Heart left ventricle (tissue), 13 donors: ENCODE measurements at regions not wholly inside any gene's neighbourhood (a gene's known extent, or its start where the extent isn't known, plus 50 kb on each side); places are given as distances from the start of the nearest gene placed in this dataset.

Experiments used
- CTCF ChIP-seq, 12 donors: fragments of 200-600 bp; sonication (generic) in 4 of 12; IDR thresholded peaks; one replicate each; pipeline versions ENCODE4 v1.5.0 to v1.8.0; 2018 to 2022; ENCODE audit warnings: antibody characterized with exemption in 12 of 12, mild to moderate bottlenecking in 5 of 12
- POLR2A ChIP-seq, 2 donors: fragments of 450-650 bp; IDR thresholded peaks; one replicate each; pipeline ENCODE4 v1.6.1; 2017; ENCODE audit warnings: antibody characterized with exemption in 2 of 2, mild to moderate bottlenecking in 2 of 2, moderate library complexity in 2 of 2
- donor health status: ischemic (EF 13 %, LVEDD 7.1; RV severe dilation, severe dysfunction).
- donor health status: DM: no; HTN: yes; CAD: no.
- donor health status: DM: no; HTN: no; CAD: no.
- donor health status: ischemic (EF 25% LVEDD 6.9; RV normal size, moderate dysfunction).
- donor health status: ischemic (EF 25% LVEDD 5.7; RV mildly dilated, moderate dysfunction).
- donor health status: ischemic (EF 35%, LVEDD 5.7; RV mildly dilated, moderate dysfunction).
- donor health status: nonischemic (EF 11% LVEDD 7.7; RV severe dilation, severe dysfunction).
- donor health status: DM: yes; HTN: yes; CAD: no.
- donor health status: PGD.
- donor health status: ischemic (EF 29% LVEDD 5.4; RV normal size, mild dysfunction).
- donor health status: nonischemic (EF 23%, LVEDD 6.1; RV moderate dilation, normal function).

- TF ChIP-seq POLR2A (IDR thresholded peaks at IDR 0.05) (no peak), CTCF (IDR thresholded peaks at IDR 0.05) (no peak)
Measured at GRCh38 chr20:16209357-16209756, 363.9 kb downstream of the KIF16B start.
